Cardiac fibroblast (primary cell): ENCODE measurements at regions not wholly inside any gene's neighbourhood (a gene's known extent, or its start where the extent isn't known, plus 50 kb on each side); places are given as distances from the start of the nearest gene placed in this dataset.

Experiments
- DNase-seq, 2 donors: peaks; one replicate each; pipeline versions ENCODE4 v3.0.0 to v3.0.0-alpha.2; 2010; ENCODE audit warnings: low read depth in 2 of 2
- H3K4me3 ChIP-seq, 2 donors: replicated peaks in 1 of 2; 1 replicate in 1 of 2; 2 replicates in 1 of 2; pipeline ENCODE4 v1.5.1; 2011; ENCODE audit warnings: low read depth in 2 of 2, low read length in 2 of 2, mild to moderate bottlenecking in 2 of 2, moderate library complexity in 1 of 2
- TF ChIP-seq, protein P1 (sequence below): IDR thresholded peaks from one replicate; pipeline ENCODE4 v1.5.1; 2011; ENCODE audit warnings: low read depth, mild to moderate bottlenecking, low read length, inconsistent platforms

- TF ChIP-seq, protein P1, sequence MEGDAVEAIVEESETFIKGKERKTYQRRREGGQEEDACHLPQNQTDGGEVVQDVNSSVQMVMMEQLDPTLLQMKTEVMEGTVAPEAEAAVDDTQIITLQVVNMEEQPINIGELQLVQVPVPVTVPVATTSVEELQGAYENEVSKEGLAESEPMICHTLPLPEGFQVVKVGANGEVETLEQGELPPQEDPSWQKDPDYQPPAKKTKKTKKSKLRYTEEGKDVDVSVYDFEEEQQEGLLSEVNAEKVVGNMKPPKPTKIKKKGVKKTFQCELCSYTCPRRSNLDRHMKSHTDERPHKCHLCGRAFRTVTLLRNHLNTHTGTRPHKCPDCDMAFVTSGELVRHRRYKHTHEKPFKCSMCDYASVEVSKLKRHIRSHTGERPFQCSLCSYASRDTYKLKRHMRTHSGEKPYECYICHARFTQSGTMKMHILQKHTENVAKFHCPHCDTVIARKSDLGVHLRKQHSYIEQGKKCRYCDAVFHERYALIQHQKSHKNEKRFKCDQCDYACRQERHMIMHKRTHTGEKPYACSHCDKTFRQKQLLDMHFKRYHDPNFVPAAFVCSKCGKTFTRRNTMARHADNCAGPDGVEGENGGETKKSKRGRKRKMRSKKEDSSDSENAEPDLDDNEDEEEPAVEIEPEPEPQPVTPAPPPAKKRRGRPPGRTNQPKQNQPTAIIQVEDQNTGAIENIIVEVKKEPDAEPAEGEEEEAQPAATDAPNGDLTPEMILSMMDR, result no peak
- H3K4me3 ChIP-seq, result no peak overlapping the region
- DNase-seq, result no peak
Measured at GRCh38 chr6:104227508-104227907, 632.2 kb downstream of the HACE1 start.

DNA sequence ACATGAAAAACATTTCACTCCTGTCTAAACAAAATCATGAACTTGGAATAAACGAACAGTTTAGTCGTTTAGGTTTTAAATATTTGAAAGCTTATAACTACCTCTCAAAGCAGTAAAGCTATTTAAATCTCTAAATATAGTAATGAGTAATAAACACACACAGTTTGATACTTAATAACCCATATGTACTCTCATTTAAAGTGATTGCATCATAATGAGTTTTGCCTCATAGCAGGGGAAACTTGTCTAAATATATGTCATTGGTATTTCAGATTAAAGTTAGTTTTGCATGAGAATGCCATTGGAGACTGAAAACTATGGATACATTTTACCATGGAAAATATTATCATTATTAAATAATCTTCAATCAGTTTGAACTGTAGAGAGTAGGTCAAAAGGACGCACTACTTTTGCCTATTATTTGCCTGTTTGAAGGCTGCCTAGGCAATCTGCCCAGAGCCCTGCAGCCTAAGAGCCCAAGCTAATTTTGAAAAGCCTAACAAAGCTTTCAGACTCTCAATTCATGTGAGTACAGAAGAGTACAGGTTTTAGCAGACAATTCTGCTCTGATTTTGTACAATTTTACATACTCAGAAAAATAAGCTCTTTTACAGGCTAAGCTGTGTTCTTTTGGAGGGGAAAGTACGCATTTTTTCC lies 632.8 kb downstream of the HACE1 start:
- no peak for DNase-seq
- TF ChIP-seq, protein P1, result no peak
- no peak overlapping the region for H3K4me3 ChIP-seq

DNA sequence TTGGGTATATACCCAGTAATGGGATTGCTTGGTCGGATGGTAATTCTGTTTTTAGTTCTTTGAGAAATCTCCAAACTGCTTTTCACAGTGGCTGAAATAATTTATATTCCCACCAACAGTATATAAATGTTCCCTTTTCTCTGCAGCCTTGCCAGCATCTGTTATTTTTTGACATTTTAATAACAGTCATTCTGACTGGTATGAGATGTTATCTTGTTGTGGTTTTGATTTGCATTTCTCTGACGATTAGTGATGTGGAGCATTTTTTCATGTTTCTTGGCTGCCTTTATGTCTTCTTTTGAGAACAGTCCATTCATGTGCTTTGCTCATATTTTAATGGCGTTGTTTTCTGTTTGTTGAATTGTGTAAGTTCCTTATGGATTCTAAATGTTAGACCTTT lies 641.6 kb downstream of the HACE1 start:
- no peak overlapping the region for H3K4me3 ChIP-seq
- TF ChIP-seq, protein P1, result no peak
- DNase-seq, result peak; percentile 13 to 63

GRCh38 chr6:104214901-104215300 lies 644.8 kb downstream of the HACE1 start:
- peak in 1 of 2 donors; percentile 28 for DNase-seq
- no peak overlapping the region for H3K4me3 ChIP-seq
- TF ChIP-seq, protein P1, result no peak

GRCh38 chr6:104212977-104213668 lies 646.6 kb downstream of the HACE1 start:
- H3K4me3 ChIP-seq, result no peak overlapping the region
- TF ChIP-seq, protein P1, result no peak
- DNase-seq, result no peak

GRCh38 chr6:104207635-104208034 lies 652.1 kb downstream of the HACE1 start:
- no peak overlapping the region for H3K4me3 ChIP-seq
- DNase-seq, result no peak
- TF ChIP-seq, protein P1, result no peak

GRCh38 chr6:104201557-104201956 lies 658.2 kb downstream of the HACE1 start:
- DNase-seq, result no peak
- TF ChIP-seq, protein P1, result no peak
- no peak overlapping the region for H3K4me3 ChIP-seq
